WTC11 (cell line): ENCODE measurements at regions not wholly inside any gene's neighbourhood (a gene's known extent, or its start where the extent isn't known, plus 50 kb on each side); places are given as distances from the start of the nearest gene placed in this dataset.

ENCODE experiments used
- ATAC-seq: fragments of 200-7000 bp; cut with Tn5 transposase; 2 replicates; pipeline ENCODE4 v1.10.0; 2021; ENCODE audit warnings: mild to moderate bottlenecking, moderate library complexity
- CTCF ChIA-PET: fragments of 300-600 bp; sonication (Branson Sonifier 250); formaldehyde crosslinking; loops from one replicate; lab custom pipeline; 2021; ENCODE audit warnings: antibody characterized with exemption; lab: Charles Lee
- POLR2A ChIA-PET: fragments of 350-600 bp; sonication (Branson Sonifier 250); formaldehyde crosslinking; loops from one replicate; lab custom pipeline; 2021; ENCODE audit warnings: antibody characterized with exemption; lab: Charles Lee
- DNase-seq: peaks from one replicate; pipeline ENCODE4 v3.0.0; 2021; ENCODE audit warnings: low spot score
- H3K27ac Mint-ChIP-seq: 2 replicates; pipeline ENCODE4 v1.8.0; 2021; ENCODE audit warnings: mixed read lengths
- H3K27me3 Mint-ChIP-seq: 2 replicates; pipeline ENCODE4 v1.8.0; 2021; ENCODE audit warnings: low read depth, mild to moderate bottlenecking, moderate library complexity, mixed read lengths
- H3K36me3 Mint-ChIP-seq: 2 replicates; pipeline ENCODE4 v1.8.0; 2021; ENCODE audit warnings: mixed read lengths
- H3K4me1 Mint-ChIP-seq: 2 replicates; pipeline ENCODE4 v1.8.0; 2022; ENCODE audit warnings: mixed read lengths
- H3K4me3 Mint-ChIP-seq: 2 replicates; pipeline ENCODE4 v1.8.0; 2021; ENCODE audit warnings: mild to moderate bottlenecking, moderate library complexity, mixed read lengths
- H3K9me3 Mint-ChIP-seq: 2 replicates; pipeline ENCODE4 v1.8.0; 2021; ENCODE audit warnings: mixed read lengths
- ATF6 ChIP-seq: sonication (generic); formaldehyde crosslinking; IDR thresholded peaks from 2 replicates; pipeline ENCODE4 v1.8.1; 2023; ENCODE audit warnings: mild to moderate bottlenecking, missing genetic modification reagents
- E2F4 ChIP-seq: sonication (generic); formaldehyde crosslinking; IDR thresholded peaks from 2 replicates; pipeline ENCODE4 v1.8.1; 2022; ENCODE audit warnings: low read depth, mild to moderate bottlenecking, moderate library complexity, missing genetic modification reagents, borderline replicate concordance
- FOXP4 ChIP-seq: sonication (generic); formaldehyde crosslinking; IDR thresholded peaks from 2 replicates; pipeline ENCODE4 v1.8.0; 2022; ENCODE audit warnings: mild to moderate bottlenecking, missing genetic modification reagents
- HMGXB4 ChIP-seq: sonication (generic); formaldehyde crosslinking; IDR thresholded peaks from 2 replicates; pipeline ENCODE4 v1.8.1; 2023; ENCODE audit warnings: mild to moderate bottlenecking, moderate library complexity, missing genetic modification reagents
- MLX ChIP-seq: sonication (generic); formaldehyde crosslinking; IDR thresholded peaks from 2 replicates; pipeline ENCODE4 v1.8.1; 2023; ENCODE audit warnings: mild to moderate bottlenecking, missing genetic modification reagents, moderate library complexity
- NR1H2 ChIP-seq: sonication (generic); formaldehyde crosslinking; IDR thresholded peaks from 2 replicates; pipeline ENCODE4 v1.9.0; 2021; ENCODE audit warnings: mild to moderate bottlenecking, moderate library complexity, missing genetic modification reagents
- NR2C2 ChIP-seq: sonication (generic); formaldehyde crosslinking; IDR thresholded peaks from 2 replicates; pipeline ENCODE4 v1.8.0; 2022; ENCODE audit warnings: mild to moderate bottlenecking, missing genetic modification reagents
- PRDM15 ChIP-seq: sonication (generic); formaldehyde crosslinking; IDR thresholded peaks from 2 replicates; pipeline ENCODE4 v1.8.0; 2022; ENCODE audit warnings: missing genetic modification reagents
- ZBTB21 ChIP-seq: sonication (generic); formaldehyde crosslinking; IDR thresholded peaks from 2 replicates; pipeline ENCODE4 v1.8.1; 2023; ENCODE audit warnings: mild to moderate bottlenecking, missing genetic modification reagents, borderline replicate concordance
- ZMAT4 ChIP-seq: fragments of 250-450 bp; sonication (Bioruptor Pico); IDR thresholded peaks from 2 replicates; pipeline ENCODE4 v1.9.0; 2021; ENCODE audit warnings: mild to moderate bottlenecking
- ZNF317 ChIP-seq: sonication (generic); formaldehyde crosslinking; IDR thresholded peaks from 2 replicates; pipeline ENCODE4 v1.8.1; 2023; ENCODE audit warnings: low read depth, mild to moderate bottlenecking, moderate library complexity, missing genetic modification reagents, borderline replicate concordance
- ZNF396 ChIP-seq: fragments of 250-450 bp; sonication (Bioruptor Pico); IDR thresholded peaks from 2 replicates; pipeline ENCODE4 v1.8.0; 2021; ENCODE audit warnings: mild to moderate bottlenecking, moderate library complexity, borderline replicate concordance
- ZNF425 ChIP-seq: fragments of 250-450 bp; sonication (Bioruptor Pico); conservative IDR thresholded peaks from 2 replicates; pipeline ENCODE4 v1.9.0; 2021; ENCODE audit warnings: mild to moderate bottlenecking
- ZNF671 ChIP-seq: fragments of 250-450 bp; sonication (Bioruptor Pico); IDR thresholded peaks from 2 replicates; pipeline ENCODE4 v1.8.0; 2021; ENCODE audit warnings: mild to moderate bottlenecking
- ZSCAN18 ChIP-seq: fragments of 250-450 bp; sonication (Bioruptor Pico); IDR thresholded peaks from 2 replicates; pipeline ENCODE4 v2.1.2; 2022; ENCODE audit warnings: mild to moderate bottlenecking, moderate library complexity

GRCh38 chr21:16751695-16752474, 761.0 kb upstream of the CXADR start:
- Mint-ChIP-seq H3K27ac (no peak overlapping the region), H3K9me3 (no peaks in the 10 kb centered on the region), H3K4me1 (peaks cover 9% of the 10 kb centered on the region), H3K27me3 (no peaks in the 10 kb centered on the region), H3K4me3 (no peak overlapping the region), H3K36me3 (no peaks in the 10 kb centered on the region)
- DNase-seq (no peak), ATAC-seq (no peak)
- ChIA-PET CTCF (no interaction called here), POLR2A (no interaction called here)
- TF ChIP-seq ZSCAN18 (CRISPR knock-in tag) (no peak), ZNF396 (CRISPR knock-in tag) (no peak), PRDM15 (no peak), NR2C2 (CRISPR knock-in tag) (no peak), NR1H2 (CRISPR knock-in tag) (no peak), FOXP4 (CRISPR knock-in tag) (no peak), ZBTB21 (CRISPR knock-in tag) (no peak), ATF6 (no peak), E2F4 (CRISPR knock-in tag) (no peak), ZMAT4 (CRISPR knock-in tag) (no peak), ZNF671 (no peak), ZNF317 (CRISPR knock-in tag) (no peak), MLX (CRISPR knock-in tag) (no peak), ZNF425 (CRISPR knock-in tag) (no peak), HMGXB4 (no peak)
